ENCODE measurements at regions not wholly inside any gene's neighbourhood (a gene's known extent, or its start where the extent isn't known, plus 50 kb on each side); places are given as distances from the start of the nearest gene placed in this dataset.

GRCh38 chrX:111010111-111010510, 85.9 kb upstream of the PAK3 start:
- Histone ChIP-seq H4K20me1 (replicated peaks; ENCODE audit: control insufficient read depth, extremely low read depth, insufficient read depth, low read length) (no peaks in the 10 kb centered on the region), H3K9ac (replicated peaks; ENCODE audit: extremely low read depth, insufficient read depth, low read length) (no peak overlapping the region), H3K9me1 (replicated peaks; ENCODE audit: control insufficient read depth, extremely low read depth, insufficient read depth, low read length) (no peaks in the 10 kb centered on the region), H3K27ac (ENCODE audit: insufficient read depth, low read depth, low read length) (no peak overlapping the region), H3K36me3 (ENCODE audit: control insufficient read depth in 2 of 2, extremely low read depth in 1 of 2, insufficient read depth in 2 of 2, low read length in 2 of 2) (no peaks in the 10 kb centered on the region), H2AFZ (ENCODE audit: low read depth, low read length) (no peak overlapping the region), H3K9me3 (replicated peaks; ENCODE audit: control insufficient read depth, insufficient read depth, low read length) (no peaks in the 10 kb centered on the region), H3K4me1 (ENCODE audit: control insufficient read depth, extremely low read depth, insufficient read depth, low read length) (no peaks in the 10 kb centered on the region), H3K27me3 (ENCODE audit: control insufficient read depth in 2 of 2, insufficient read depth in 2 of 2, low read length in 2 of 2) (no peaks in the 10 kb centered on the region), H3K4me2 (ENCODE audit: insufficient read depth, low read length) (no peak overlapping the region), H3K4me3 (replicated peaks in 1 of 3; ENCODE audit: insufficient read depth in 1 of 3, low read depth in 1 of 3, low read length in 3 of 3) (no peak overlapping the region), H3K79me2 (ENCODE audit: control insufficient read depth, insufficient read depth, low read length) (no peaks in the 10 kb centered on the region)
- BruUV-seq (replicated peaks), result no TSS peak
- intact Hi-C loops (cut with micrococcal nuclease), result no loop called here
- DNase-seq (ENCODE audit: low read depth, low spot score) (no peak), FAIRE-seq (no peak)
- dilution Hi-C loops (cut with MboI; ENCODE audit: extremely low pct_ligation_motif_present, low sequenced_read_pairs), result no loop called here
- POLR2A ChIA-PET, result no interaction called here
- CTCF ChIA-PET, result no interaction called here
- TF ChIP-seq EZH2 (IDR thresholded peaks at IDR 0.05; ENCODE audit: borderline replicate concordance, low read depth, low read length, severe bottlenecking), result no peak
- TF ChIP-seq CTCF (IDR thresholded peaks at IDR 0.05; ENCODE audit: extremely low read depth in 1 of 2, insufficient read depth in 1 of 2, low read depth in 1 of 2, low read length in 2 of 2), result no peak
- TF ChIP-seq MAX (IDR thresholded peaks at IDR 0.05; ENCODE audit: insufficient read depth, insufficient read length), result no peak
- TF ChIP-seq FOS (IDR thresholded peaks at IDR 0.05; ENCODE audit: borderline replicate concordance, insufficient read depth, low read length), result no peak
- no peak for TF ChIP-seq POLR2A (IDR thresholded peaks at IDR 0.05; ENCODE audit: low read depth, low read length)

GRCh38 chrX:111009256-111009655, 86.7 kb upstream of the PAK3 start:
- H3K27ac ChIP-seq (ENCODE audit: insufficient read depth, low read depth, low read length), result no peak overlapping the region
- H3K4me2 ChIP-seq (ENCODE audit: insufficient read depth, low read length), result no peak overlapping the region
- no TSS peak for BruUV-seq (replicated peaks)
- H3K79me2 ChIP-seq (ENCODE audit: control insufficient read depth, insufficient read depth, low read length), result no peaks in the 10 kb centered on the region
- H4K20me1 ChIP-seq (replicated peaks; ENCODE audit: control insufficient read depth, extremely low read depth, insufficient read depth, low read length), result no peaks in the 10 kb centered on the region
- no peaks in the 10 kb centered on the region for H3K36me3 ChIP-seq (ENCODE audit: control insufficient read depth in 2 of 2, extremely low read depth in 1 of 2, insufficient read depth in 2 of 2, low read length in 2 of 2)
- H3K4me3 ChIP-seq (replicated peaks in 1 of 3; ENCODE audit: insufficient read depth in 1 of 3, low read depth in 1 of 3, low read length in 3 of 3), result no peak overlapping the region
- no peaks in the 10 kb centered on the region for H3K27me3 ChIP-seq (ENCODE audit: control insufficient read depth in 2 of 2, insufficient read depth in 2 of 2, low read length in 2 of 2)
- FAIRE-seq, result no peak
- no peaks in the 10 kb centered on the region for H3K4me1 ChIP-seq (ENCODE audit: control insufficient read depth, extremely low read depth, insufficient read depth, low read length)
- POLR2A ChIA-PET, result no interaction called here
- H3K9me1 ChIP-seq (replicated peaks; ENCODE audit: control insufficient read depth, extremely low read depth, insufficient read depth, low read length), result no peaks in the 10 kb centered on the region
- CTCF ChIA-PET, result no interaction called here
- H2AFZ ChIP-seq (ENCODE audit: low read depth, low read length), result no peak overlapping the region
- H3K9me3 ChIP-seq (replicated peaks; ENCODE audit: control insufficient read depth, insufficient read depth, low read length), result no peaks in the 10 kb centered on the region
- TF ChIP-seq CTCF (IDR thresholded peaks at IDR 0.05; ENCODE audit: extremely low read depth in 1 of 2, insufficient read depth in 1 of 2, low read depth in 1 of 2, low read length in 2 of 2) (no peak), GATA2 (IDR thresholded peaks at IDR 0.05; ENCODE audit: insufficient read depth, insufficient read length, low read depth, low read length) (no peak), JUN (IDR thresholded peaks at IDR 0.05; ENCODE audit: borderline replicate concordance, insufficient read depth, insufficient read length, low read depth) (no peak), MYC (IDR thresholded peaks at IDR 0.05; ENCODE audit: low read depth, low read length) (no peak), POLR2A (IDR thresholded peaks at IDR 0.05; ENCODE audit: low read depth, low read length) (no peak), EZH2 (IDR thresholded peaks at IDR 0.05; ENCODE audit: borderline replicate concordance, low read depth, low read length, severe bottlenecking) (no peak), POLR2AphosphoS5 (IDR thresholded peaks at IDR 0.05; ENCODE audit: insufficient read depth, low read depth, low read length) (no peak), MAX (IDR thresholded peaks at IDR 0.05; ENCODE audit: insufficient read depth, insufficient read length) (no peak), FOS (IDR thresholded peaks at IDR 0.05; ENCODE audit: borderline replicate concordance, insufficient read depth, low read length) (no peak)
- dilution Hi-C loops (cut with MboI; ENCODE audit: extremely low pct_ligation_motif_present, low sequenced_read_pairs) (no loop called here), intact Hi-C loops (cut with micrococcal nuclease) (no loop called here)
- no peak for DNase-seq (ENCODE audit: low read depth, low spot score)
- no peak overlapping the region for H3K9ac ChIP-seq (replicated peaks; ENCODE audit: extremely low read depth, insufficient read depth, low read length)

Measured in endothelial cell of umbilical vein (primary cell).